ELR (cell line): ENCODE measurements at regions not wholly inside any gene's neighbourhood (a gene's known extent, or its start where the extent isn't known, plus 50 kb on each side); places are given as distances from the start of the nearest gene placed in this dataset.

ENCODE experiments used
- DNase-seq: peaks from one replicate; pipeline ENCODE4 v3.0.0-alpha.2; 2015; ENCODE audit warnings: low read depth

DNA sequence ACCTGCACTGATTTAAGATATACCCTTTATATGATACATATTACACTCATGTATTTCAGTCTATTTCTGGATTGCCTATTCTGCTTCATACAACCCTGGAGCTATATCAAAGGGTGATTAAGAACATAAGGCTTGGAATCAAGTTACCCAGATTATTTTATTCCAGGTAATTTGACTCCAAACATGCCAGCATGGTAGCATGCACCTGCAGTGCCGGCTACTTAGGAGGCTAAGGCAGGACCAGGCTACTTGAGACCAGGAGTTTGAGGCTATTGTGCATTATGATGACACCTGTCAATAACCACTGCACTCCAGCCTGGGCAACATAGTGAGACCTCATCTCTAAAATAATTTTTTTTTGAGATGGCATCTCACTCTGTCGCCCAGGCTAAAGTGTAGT, 50.4 kb upstream of the NEO1 start:
- no peak for DNase-seq

DNA sequence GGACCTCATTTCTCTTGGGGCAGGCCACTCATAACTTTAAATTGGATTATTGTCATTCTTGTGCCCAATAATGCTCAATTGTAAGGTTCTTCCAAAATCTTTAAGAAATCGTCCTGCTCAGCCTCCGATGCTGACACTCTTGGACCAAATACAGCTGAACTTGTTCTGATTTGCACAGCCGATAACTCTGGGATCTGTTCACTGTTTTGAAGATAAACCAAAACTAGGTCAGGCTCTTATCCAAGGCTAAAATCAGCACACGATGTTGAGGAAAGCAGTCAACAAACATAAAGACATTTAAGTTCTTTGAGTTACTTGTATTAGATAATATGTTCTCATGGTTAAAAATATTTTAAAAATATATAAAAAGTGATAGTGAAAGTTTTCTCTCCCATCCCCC, 52.0 kb upstream of the NEO1 start:
- no peak for DNase-seq

GRCh38 chr15:72999586-72999985, 52.7 kb upstream of the NEO1 start:
- no peak for DNase-seq

GRCh38 chr15:72998681-72999466, 53.4 kb upstream of the NEO1 start:
- DNase-seq: no peak

DNA sequence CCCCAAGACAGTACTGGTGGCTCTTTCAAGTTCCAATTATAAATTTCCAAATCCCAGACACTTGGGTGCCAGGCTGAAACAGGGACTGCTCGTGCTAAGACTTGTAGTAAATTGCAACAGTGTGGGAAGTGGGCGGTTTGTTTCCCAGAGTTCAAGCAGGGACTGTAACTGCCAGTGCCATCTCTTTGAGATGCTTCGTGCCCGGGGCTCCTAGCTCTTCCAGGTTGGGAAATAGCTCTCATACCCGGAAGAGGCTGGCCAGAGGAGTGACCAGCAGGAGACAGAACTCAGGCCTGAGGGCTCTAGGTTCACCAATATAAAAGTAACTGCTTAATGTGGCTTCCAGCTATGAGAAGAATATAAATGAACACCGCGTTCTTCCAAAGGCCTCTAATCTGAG, 54.0 kb upstream of the NEO1 start:
- DNase-seq: no peak

DNA sequence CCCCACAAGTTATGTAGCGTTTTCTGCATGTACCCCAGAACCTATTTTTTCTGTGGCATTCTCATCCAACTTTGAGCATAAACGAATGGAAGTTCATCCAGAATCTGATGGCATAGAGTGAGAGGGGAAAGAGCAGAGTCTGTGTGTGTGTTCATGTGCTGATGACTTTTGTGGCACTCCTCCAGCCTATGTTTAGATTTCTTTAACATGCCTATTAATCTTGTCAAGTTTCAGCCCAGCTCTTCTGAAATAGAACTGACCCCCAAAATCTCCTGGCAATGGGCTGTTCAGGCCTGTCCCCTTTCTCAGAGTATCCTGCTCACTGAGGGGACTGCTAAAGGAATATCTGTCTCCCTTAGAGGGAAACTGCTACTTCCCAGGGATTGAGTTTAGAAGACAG, 56.4 kb upstream of the NEO1 start:
- DNase-seq: no peak

DNA sequence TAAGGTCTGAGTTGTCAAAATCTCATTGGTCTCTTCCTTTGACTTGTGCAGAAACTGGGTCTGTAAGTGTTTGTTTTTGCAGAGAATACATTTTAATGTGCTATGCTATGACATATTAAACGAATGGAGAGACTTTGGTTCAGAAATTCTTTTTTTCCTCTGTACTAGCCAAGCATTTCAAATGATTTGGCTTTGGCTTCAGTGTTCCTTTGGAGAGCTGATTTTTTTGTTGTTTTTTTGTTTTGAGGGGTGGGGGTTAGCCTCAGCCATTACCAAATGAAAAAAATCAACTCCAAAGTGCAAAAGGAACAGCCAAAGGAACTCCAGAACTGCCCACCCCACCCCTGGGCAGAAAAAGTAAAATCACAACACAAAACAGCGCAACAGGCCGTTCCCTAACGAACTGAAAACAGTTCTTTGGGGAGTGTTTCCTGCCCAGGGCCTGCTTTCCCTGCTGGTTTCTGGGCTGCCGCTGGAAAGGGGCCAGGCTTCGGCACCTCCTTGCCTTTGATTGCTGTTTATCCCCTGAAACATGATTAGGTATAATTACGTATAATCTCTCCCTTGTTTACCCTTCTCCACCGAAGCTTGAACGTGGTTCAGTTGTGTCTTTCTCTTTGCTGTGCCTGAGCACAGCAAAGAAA, 57.6 kb upstream of the NEO1 start:
- DNase-seq: no peak

DNA sequence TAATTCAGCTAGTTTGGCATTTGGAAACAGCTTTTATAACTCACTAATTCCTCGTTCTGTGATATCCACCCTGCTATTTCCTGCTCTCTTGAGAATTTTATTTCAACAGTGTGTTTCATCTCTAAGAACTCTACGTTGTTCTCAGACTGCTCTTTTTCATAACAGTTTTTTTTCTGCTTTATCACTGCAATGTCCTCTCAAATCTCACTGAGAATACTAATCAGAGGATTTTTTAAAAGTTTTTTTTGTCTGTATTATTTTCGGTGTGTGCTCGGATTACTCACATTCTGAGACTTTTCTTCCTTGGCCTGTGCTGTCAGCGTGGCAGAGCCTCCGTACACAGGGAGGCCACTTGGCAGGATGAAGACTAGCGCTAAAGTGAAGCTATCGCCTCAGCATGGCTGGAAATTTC, 59.4 kb upstream of the NEO1 start:
- no peak for DNase-seq

DNA sequence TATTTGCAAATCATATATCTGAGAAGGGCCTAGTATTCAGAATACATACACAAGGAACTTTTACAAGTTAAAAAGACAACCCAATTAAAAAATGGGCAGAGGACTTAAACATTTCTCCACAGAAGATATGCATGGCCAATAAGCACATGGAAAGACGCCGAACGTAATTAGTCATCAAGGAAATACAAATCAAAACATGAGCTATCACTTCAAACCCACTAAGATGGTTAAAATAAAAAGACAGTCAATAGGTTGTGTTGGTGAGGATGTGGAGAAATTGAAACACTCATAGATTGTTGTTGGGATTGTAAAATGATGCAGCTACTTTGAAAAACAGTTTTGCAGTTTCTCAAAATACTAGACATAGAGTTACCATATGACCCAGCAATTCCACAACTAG, 61.2 kb upstream of the NEO1 start:
- peak; percentile 54 for DNase-seq

DNA sequence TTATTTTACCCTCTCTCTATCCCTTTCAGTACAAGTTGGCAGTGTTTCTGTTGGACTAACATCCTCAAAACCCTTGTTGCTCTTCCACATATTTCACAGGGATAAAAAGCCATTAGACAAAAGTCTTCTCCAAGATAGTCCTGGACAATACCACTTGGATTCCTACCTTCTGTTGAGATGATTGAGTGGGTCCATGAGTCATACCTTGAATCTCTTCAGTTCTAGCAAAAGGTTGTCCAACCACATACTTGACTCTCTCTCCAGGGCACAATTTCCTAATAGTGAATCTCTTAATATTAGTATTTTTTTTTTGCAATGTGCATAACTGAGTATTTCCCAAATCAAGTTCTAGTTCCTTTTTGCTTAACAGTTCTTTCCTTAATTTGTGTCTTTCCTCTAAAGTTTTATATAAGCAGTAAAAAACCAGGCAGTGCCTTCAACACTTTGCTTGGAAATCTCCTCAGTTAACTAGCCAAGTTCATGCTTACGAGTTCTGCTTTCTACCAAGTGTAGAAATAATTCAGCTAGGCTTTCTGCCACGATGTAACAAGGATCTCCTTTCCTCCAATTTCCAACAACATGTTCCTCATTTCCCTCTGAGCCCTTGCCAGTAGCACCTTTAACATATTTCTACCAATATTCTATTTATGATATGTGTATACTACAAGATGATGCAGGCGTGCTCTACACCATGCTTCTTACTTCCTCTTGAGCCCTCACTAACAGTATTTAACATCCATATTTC, 68.3 kb upstream of the NEO1 start:
- no peak for DNase-seq

- DNase-seq: no peak
Observed at GRCh38 chr15:72982714-72983113, 69.5 kb upstream of the NEO1 start.

- no peak for DNase-seq
Observed at GRCh38 chr15:72980661-72981060, 71.6 kb upstream of the NEO1 start.

- DNase-seq: no peak
Observed at GRCh38 chr15:72979791-72980190, 72.5 kb upstream of the NEO1 start.

DNA sequence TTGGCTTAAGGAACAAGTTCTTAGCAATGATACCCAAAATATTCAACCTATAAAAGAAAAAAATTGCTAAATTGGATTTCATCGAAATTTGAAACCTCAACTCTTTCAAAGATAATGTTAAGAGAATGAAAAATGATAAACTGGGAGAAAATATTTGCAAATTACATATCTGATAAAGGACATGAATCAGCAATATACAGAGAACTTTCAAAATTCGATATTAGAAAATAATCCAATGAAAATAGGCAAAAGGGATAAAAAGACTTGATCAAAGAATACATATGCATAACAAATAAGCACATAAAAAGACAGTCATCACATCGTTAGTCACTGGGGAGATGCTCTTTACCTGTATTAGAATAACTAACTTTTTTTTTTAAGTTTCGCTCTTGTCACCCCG, 73.0 kb upstream of the NEO1 start:
- DNase-seq: no peak

GRCh38 chr15:72978223-72978622, 74.0 kb upstream of the NEO1 start:
- DNase-seq: no peak

- DNase-seq: no peak
Observed at GRCh38 chr15:72972362-72972761, 79.9 kb upstream of the NEO1 start.

DNA sequence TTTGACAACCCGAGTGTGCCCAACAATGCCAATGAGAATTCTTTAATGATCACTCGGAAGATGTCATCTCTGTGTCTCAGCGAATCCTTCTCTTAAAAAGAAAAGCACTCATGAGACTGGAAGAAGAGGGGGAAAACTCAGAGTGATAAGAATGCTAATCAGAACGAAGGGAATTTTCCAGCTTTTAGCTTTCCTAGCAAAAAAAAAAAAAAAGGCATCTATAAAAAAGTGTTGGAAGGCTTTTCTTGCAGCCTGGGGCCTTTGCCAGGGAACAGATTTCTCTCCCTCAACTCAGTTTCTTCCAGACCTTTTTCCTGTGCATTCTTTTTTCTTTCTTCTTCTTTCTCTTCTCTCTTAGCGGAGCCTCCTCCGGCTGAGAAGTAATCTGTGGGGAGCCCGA, 80.5 kb upstream of the NEO1 start:
- DNase-seq: no peak

GRCh38 chr15:72970933-72971760, 81.1 kb upstream of the NEO1 start:
- DNase-seq: no peak

- peak; percentile 15 for DNase-seq
Observed at GRCh38 chr15:72968531-72968922, 83.7 kb upstream of the NEO1 start.

GRCh38 chr15:72967811-72968530, 84.3 kb upstream of the NEO1 start:
- no peak for DNase-seq

GRCh38 chr15:72967397-72967796, 84.9 kb upstream of the NEO1 start:
- DNase-seq: no peak

DNA sequence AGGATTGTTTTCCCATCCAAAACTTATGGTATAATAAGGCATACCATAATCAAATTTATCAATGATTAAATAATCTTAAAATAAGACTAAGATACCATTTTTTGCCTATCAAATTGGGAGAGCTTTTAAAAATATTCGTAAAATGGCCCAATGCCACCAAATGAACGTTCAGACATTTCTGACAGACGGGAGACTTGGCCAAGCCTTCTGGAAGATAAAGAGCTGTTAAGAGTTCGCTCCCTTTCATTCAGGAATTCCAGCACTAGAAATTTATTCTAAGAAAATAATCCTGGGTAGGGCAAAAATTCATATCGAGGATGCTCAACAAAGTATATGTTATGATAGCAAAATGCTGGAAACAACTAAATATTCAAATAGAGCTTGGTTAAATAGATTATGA, 85.6 kb upstream of the NEO1 start:
- DNase-seq: no peak
